Keratinocyte (primary cell): ENCODE measurements at regions not wholly inside any gene's neighbourhood (a gene's known extent, or its start where the extent isn't known, plus 50 kb on each side); places are given as distances from the start of the nearest gene placed in this dataset.

ENCODE experiments used
- DNase-seq: peaks from one replicate; pipeline ENCODE4 v3.0.0-alpha.2; 2011; ENCODE audit warnings: low read depth, missing footprints, low spot score
- FAIRE-seq: peaks from 2 replicates; lab custom pipeline; 2011; peaks lifted over from hg19 to GRCh38; lab: Jason Lieb, UNC
- H2AFZ ChIP-seq: 2 replicates; pipeline ENCODE4 v1.6.0; 2012; ENCODE audit warnings: low read length, control low read depth, inconsistent platforms; ENCODE audit not compliant: control insufficient read depth
- H3K27ac ChIP-seq: 2 replicates; pipeline ENCODE4 v1.5.1; 2011; ENCODE audit warnings: low read length; ENCODE audit not compliant: control insufficient read depth, insufficient read depth
- H3K27me3 ChIP-seq: 3 replicates; pipeline ENCODE4 v1.6.0; 2011; ENCODE audit warnings: low read length; ENCODE audit not compliant: control insufficient read depth, insufficient read depth; ENCODE audit errors: extremely low read depth
- H3K36me3 ChIP-seq, 2 experiments: 2 replicates in 1 of 2; 3 replicates in 1 of 2; pipeline ENCODE4 v1.5.1; 2011; ENCODE audit warnings: low read length in 2 of 2, mild to moderate bottlenecking in 1 of 2; ENCODE audit not compliant: control insufficient read depth in 2 of 2, insufficient read depth in 2 of 2; ENCODE audit errors: extremely low read depth in 1 of 2
- H3K4me1 ChIP-seq: 3 replicates; pipeline ENCODE4 v1.5.1; 2011; ENCODE audit warnings: low read length; ENCODE audit not compliant: control insufficient read depth, insufficient read depth; ENCODE audit errors: extremely low read depth
- H3K4me2 ChIP-seq: 3 replicates; pipeline ENCODE4 v1.6.0; 2011; ENCODE audit warnings: low read depth, low read length; ENCODE audit not compliant: control insufficient read depth, insufficient read depth; ENCODE audit errors: extremely low read depth
- H3K4me3 ChIP-seq, 3 experiments: fragments of 200-600 bp in 1 of 3; sonication (generic) in 1 of 3; 2 replicates in 2 of 3; 3 replicates in 1 of 3; pipeline ENCODE4 v1.5.1; 2011 to 2016; ENCODE audit warnings: low read length in 3 of 3, mild to moderate bottlenecking in 3 of 3, control low read depth in 2 of 3, inconsistent platforms in 1 of 3, low read depth in 1 of 3, mixed read lengths in 1 of 3, mixed run types in 1 of 3, moderate library complexity in 1 of 3; ENCODE audit not compliant: control insufficient read depth in 2 of 3, insufficient read depth in 2 of 3; ENCODE audit errors: extremely low read depth in 1 of 3
- H3K79me2 ChIP-seq: 2 replicates; pipeline ENCODE4 v1.6.0; 2012; ENCODE audit warnings: low read length; ENCODE audit not compliant: control insufficient read depth, insufficient read depth
- H3K9ac ChIP-seq: 3 replicates; pipeline ENCODE4 v1.6.0; 2011; ENCODE audit warnings: low read length; ENCODE audit not compliant: control insufficient read depth, insufficient read depth; ENCODE audit errors: extremely low read depth
- H3K9me1 ChIP-seq: 3 replicates; pipeline ENCODE4 v1.6.0; 2011; ENCODE audit warnings: low read length; ENCODE audit not compliant: control insufficient read depth, insufficient read depth; ENCODE audit errors: extremely low read depth
- H3K9me3 ChIP-seq: 2 replicates; pipeline ENCODE4 v1.5.1; 2012; ENCODE audit warnings: low read depth, low read length; ENCODE audit not compliant: control insufficient read depth
- H4K20me1 ChIP-seq: 3 replicates; pipeline ENCODE4 v1.6.0; 2011; ENCODE audit warnings: low read length; ENCODE audit not compliant: control insufficient read depth, insufficient read depth; ENCODE audit errors: extremely low read depth
- CTCF ChIP-seq, 3 experiments: IDR thresholded peaks in 1 of 3; conservative IDR thresholded peaks in 1 of 3; optimal IDR thresholded peaks in 1 of 3; 2 replicates in 2 of 3; 3 replicates in 1 of 3; pipeline versions ENCODE3 to v1.5.1; 2011; ENCODE audit warnings: low read length in 3 of 3, mild to moderate bottlenecking in 3 of 3, moderate library complexity in 2 of 3, control low read depth in 1 of 3, inconsistent platforms in 1 of 3; ENCODE audit not compliant: insufficient read depth in 2 of 3; ENCODE audit errors: extremely low read depth in 1 of 3
- EZH2 ChIP-seq: IDR thresholded peaks from one replicate; pipeline ENCODE4 v1.6.1; 2012; ENCODE audit warnings: inconsistent platforms, mild to moderate bottlenecking, low read length, moderate library complexity
- dilution Hi-C: fragments of 300-500 bp; cut with MboI; formaldehyde crosslinking; loops from one replicate; pipeline ENCODE4 v1.7.0; 2020; ENCODE audit warnings: low sequenced_read_pairs; ENCODE audit not compliant: extremely low pct_ligation_motif_present

- Histone ChIP-seq H3K9me1 (no peaks in the 10 kb centered on the region), H3K4me2 (no peak overlapping the region), H3K27ac (no peak overlapping the region), H3K4me3 (no peak overlapping the region), H3K79me2 (no peaks in the 10 kb centered on the region), H3K4me1 (no peaks in the 10 kb centered on the region), H3K9ac (no peak overlapping the region), H4K20me1 (no peaks in the 10 kb centered on the region), H3K9me3 (no peaks in the 10 kb centered on the region), H2AFZ (no peak overlapping the region), H3K27me3 (no peaks in the 10 kb centered on the region), H3K36me3 (no peaks in the 10 kb centered on the region)
- TF ChIP-seq EZH2 (no peak), CTCF (optimal IDR thresholded peaks at IDR 0.05 in 1 of 3, IDR thresholded peaks at IDR 0.05 in 1 of 3, conservative IDR thresholded peaks at IDR 0.05 in 1 of 3; ENCODE audit: extremely low read depth in 1 of 3, insufficient read depth in 2 of 3, low read length in 3 of 3) (no peak)
- DNase-seq: no peak
- dilution Hi-C loops: no loop called here
- no peak for FAIRE-seq
Measured at GRCh38 chr16:59469266-59469665, 735.1 kb upstream of the GOT2 start.

GRCh38 chr16:59463776-59464175 is 729.7 kb upstream of the GOT2 start:
- DNase-seq: no peak
- H3K4me2 ChIP-seq: no peak overlapping the region
- dilution Hi-C loops: no loop called here

More at GRCh38 chr16:59463776-59464175, 729.7 kb upstream of the GOT2 start:
- Histone ChIP-seq H4K20me1 (no peaks in the 10 kb centered on the region), H3K4me3 (no peak overlapping the region), H3K9ac (no peak overlapping the region), H3K79me2 (no peaks in the 10 kb centered on the region), H3K36me3 (no peaks in the 10 kb centered on the region), H3K27ac (no peak overlapping the region), H2AFZ (no peak overlapping the region), H3K4me1 (no peaks in the 10 kb centered on the region), H3K9me1 (no peaks in the 10 kb centered on the region), H3K27me3 (no peaks in the 10 kb centered on the region), H3K9me3 (no peaks in the 10 kb centered on the region)
- TF ChIP-seq EZH2 (no peak), CTCF (optimal IDR thresholded peaks at IDR 0.05 in 1 of 3, IDR thresholded peaks at IDR 0.05 in 1 of 3, conservative IDR thresholded peaks at IDR 0.05 in 1 of 3; ENCODE audit: extremely low read depth in 1 of 3, insufficient read depth in 2 of 3, low read length in 3 of 3) (no peak)
- no peak for FAIRE-seq
